C4-2B (cell line): ENCODE measurements at regions not wholly inside any gene's neighbourhood (a gene's known extent, or its start where the extent isn't known, plus 50 kb on each side); places are given as distances from the start of the nearest gene placed in this dataset.

Experiments used
- H3K27ac ChIP-seq: fragments of 450-650 bp; 2 replicates; pipeline ENCODE4 v1.5.1; 2017
- ZFX ChIP-seq: fragments of 450-650 bp; IDR thresholded peaks from 2 replicates; pipeline ENCODE4 v1.6.1; 2017
- TF ChIP-seq, protein P1 (sequence below): fragments of 450-650 bp; conservative IDR thresholded peaks from 2 replicates; pipeline ENCODE4 v1.5.1; 2017; ENCODE audit warnings: mild to moderate bottlenecking

DNA sequence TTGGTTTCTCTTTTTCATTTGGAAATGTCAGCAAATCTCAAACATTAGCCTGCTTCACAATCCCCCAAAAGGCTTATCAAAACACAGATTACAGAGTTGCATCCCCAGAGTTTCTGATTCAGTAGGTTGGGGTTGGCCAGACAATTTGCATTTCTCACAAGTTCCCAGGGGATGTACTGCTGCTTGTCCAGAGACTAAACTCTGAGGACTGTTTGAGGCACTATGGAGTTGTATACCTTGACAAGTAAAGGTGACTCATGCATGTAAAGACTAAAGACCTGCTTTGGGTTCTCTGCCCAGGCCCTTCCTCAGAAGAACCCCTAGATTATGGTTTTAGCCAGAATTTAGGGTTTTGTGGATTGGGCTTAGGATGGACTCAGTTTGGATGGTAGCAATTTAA, 151.1 kb upstream of the ARHGEF26 start:
- TF ChIP-seq ZFX = no peak
- TF ChIP-seq, protein P1, sequence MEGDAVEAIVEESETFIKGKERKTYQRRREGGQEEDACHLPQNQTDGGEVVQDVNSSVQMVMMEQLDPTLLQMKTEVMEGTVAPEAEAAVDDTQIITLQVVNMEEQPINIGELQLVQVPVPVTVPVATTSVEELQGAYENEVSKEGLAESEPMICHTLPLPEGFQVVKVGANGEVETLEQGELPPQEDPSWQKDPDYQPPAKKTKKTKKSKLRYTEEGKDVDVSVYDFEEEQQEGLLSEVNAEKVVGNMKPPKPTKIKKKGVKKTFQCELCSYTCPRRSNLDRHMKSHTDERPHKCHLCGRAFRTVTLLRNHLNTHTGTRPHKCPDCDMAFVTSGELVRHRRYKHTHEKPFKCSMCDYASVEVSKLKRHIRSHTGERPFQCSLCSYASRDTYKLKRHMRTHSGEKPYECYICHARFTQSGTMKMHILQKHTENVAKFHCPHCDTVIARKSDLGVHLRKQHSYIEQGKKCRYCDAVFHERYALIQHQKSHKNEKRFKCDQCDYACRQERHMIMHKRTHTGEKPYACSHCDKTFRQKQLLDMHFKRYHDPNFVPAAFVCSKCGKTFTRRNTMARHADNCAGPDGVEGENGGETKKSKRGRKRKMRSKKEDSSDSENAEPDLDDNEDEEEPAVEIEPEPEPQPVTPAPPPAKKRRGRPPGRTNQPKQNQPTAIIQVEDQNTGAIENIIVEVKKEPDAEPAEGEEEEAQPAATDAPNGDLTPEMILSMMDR = no peak
- no peak overlapping the region for H3K27ac ChIP-seq

DNA sequence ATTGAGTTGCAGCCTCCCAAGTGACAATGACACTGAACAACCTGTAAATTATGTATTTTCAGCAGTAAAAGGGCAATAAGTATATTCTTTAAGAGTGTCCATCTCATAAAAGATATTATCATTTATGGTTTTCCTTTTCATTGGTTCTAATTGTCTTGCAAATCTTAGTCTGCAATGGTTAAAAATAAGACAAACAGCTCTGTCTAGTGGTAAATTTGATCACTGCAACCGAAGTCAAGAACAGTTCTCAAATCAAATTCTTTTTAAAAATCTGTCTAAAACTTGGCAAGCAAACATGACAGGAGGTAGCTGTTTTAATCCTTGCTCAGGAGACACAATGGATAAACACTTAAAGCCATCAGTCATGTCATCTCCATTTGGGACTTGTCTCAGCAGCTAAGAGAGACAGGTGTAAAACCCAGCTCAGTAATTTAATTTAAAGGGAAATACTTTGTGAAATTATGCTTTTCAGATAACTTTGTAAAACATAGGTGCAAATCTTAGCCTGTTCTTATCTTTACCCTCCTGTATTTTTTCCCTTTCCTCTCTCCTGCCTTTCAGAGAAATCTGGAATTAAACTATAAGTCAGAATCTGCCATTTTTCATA, 150.3 kb upstream of the ARHGEF26 start:
- no peak overlapping the region for H3K27ac ChIP-seq
- no peak for TF ChIP-seq ZFX
- TF ChIP-seq, protein P1 = peak; percentile 97

DNA sequence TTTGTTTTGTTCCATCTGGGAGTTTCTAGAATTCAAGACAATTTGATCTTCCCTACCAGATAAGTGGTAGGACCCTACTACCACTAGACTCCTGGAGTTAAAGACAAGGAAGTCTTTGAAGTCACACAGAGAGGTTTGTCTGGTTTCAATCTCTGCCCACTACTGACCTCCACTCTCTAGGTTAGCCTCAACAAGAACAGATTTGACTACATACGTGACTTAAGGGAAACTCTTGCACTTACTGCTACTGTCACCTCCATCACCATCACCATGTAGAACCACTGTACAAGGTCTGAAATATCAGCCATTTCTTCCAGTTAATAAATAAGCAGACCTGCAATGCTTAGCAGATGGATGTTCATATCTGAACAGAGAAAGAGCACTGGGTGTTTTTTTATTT, 148.3 kb upstream of the ARHGEF26 start:
- TF ChIP-seq, protein P1 = no peak
- TF ChIP-seq ZFX = no peak

DNA sequence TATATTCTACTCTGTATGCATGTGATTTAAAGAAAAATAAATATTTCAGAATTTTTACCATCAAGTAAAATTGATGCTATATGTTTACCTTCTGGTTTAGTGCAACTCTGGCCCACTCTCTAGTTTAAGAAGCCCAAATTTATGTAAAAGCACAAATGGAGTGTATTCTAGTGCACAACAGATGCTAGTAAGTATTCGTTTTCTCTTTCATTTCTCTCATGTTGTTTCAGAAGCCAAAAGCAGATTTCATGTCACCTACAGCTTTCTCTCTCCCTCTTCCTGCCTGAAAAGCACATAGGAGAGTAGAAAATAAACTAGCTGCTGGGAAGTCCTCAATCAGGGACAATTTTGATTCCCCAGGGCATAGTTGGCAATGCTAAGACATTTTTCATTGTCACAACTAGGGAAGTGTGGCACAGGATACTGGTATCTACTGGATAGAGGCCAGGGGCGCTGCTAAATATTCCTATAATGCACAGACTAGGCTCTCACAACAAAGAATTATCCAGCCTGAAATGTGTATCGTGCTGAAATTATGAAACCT, 147.4 kb upstream of the ARHGEF26 start:
- TF ChIP-seq ZFX = no peak
- TF ChIP-seq, protein P1 = no peak
- no peak overlapping the region for H3K27ac ChIP-seq

More for the DNA sequence above, 148.3 kb upstream of the ARHGEF26 start:
- no peak overlapping the region for H3K27ac ChIP-seq

DNA sequence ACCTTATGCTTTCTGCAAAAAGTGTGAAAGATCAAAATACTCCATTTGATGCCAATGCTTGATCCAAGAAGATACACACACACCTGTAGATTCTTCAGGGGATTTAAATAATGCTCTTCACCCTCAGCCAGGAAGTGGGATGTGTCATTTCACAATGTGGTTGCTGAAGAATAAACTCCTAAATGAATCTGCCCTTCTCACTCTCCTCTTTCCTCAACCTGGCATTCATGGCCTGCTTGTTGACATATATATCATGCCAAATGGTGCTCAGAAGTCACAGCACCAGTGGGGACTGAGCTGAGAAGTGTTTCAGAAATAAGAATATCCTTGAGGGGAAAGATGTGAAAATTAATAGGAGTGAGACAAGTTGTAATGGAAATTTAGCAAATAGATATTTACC, 146.6 kb upstream of the ARHGEF26 start:
- H3K27ac ChIP-seq = no peak overlapping the region
- TF ChIP-seq, protein P1 = no peak
- no peak for TF ChIP-seq ZFX

DNA sequence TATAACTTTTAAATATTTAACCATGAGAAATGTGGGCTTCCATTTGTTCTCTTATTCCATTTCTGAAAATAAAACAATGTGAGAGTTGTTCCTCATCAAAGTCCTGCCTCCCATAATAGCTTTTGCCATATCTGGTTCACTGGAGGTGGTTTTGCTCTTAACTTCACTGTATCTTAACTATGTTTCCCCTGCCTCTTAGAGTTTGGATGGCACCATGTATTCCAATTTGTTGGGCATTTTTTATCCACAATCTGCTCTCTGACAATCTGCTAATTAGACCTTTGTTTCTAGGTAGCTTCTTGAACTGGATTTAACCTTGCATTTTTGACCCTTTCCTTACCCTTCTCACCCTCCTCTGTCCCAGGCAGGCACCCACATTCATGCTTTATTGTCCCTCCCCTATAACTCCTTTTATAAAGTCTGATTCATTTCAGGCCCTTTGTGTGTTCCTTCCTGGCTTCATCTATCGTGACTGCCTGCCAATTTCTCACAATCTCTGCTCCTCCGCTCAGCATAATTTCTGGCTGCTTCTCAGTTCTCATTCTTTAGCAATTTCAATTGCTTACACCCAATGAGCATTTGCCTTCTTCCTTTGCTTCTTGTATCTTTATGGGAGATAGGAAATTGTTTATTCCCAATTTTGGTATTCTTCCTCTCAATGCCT, 144.2 kb upstream of the ARHGEF26 start:
- no peak overlapping the region for H3K27ac ChIP-seq
- no peak for TF ChIP-seq ZFX
- TF ChIP-seq, protein P1 = no peak

DNA sequence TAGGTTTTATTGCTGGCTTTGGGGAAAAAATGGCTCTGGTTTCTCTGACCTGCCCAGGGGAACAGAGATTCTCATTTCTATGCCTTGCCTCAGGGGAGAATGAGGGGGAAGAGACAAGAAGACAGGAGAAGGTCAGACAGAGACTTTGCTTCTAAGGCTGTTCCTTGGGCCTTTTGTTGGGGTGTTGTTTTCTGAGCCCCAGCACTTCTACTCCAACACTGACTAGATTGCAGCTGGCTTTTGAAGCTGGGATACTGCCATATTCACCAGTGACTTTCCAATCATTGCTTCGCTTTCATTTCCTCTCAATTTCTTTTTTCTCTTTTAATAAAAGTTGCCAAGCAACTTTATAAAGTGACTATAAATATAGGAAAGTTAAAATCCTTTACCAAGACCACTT, 143.2 kb upstream of the ARHGEF26 start:
- no peak overlapping the region for H3K27ac ChIP-seq

More for the DNA sequence above, 143.2 kb upstream of the ARHGEF26 start:
- TF ChIP-seq ZFX = no peak
- TF ChIP-seq, protein P1 = no peak
